Smooth muscle cell (in vitro differentiated cells): ENCODE measurements at regions not wholly inside any gene's neighbourhood (a gene's known extent, or its start where the extent isn't known, plus 50 kb on each side); places are given as distances from the start of the nearest gene placed in this dataset.

Experiments used
- DNase-seq: peaks from one replicate; lab custom pipeline; 2025; ENCODE audit not compliant: unreplicated experiment; lab: John Stamatoyannopoulos, UW
- H2AFZ ChIP-seq: fragments of 200-600 bp; sonication (generic); 2 replicates; pipeline ENCODE4 v1.6.0; 2016; ENCODE audit warnings: antibody characterized with exemption, low read depth, mild to moderate bottlenecking
- H3F3A ChIP-seq: fragments of 200-600 bp; sonication (generic); 2 replicates; pipeline ENCODE4 v1.6.0; 2017; ENCODE audit warnings: antibody characterized with exemption, low read depth
- H3K27ac ChIP-seq: fragments of 200-600 bp; sonication (generic); 2 replicates; pipeline ENCODE4 v1.5.1; 2016; ENCODE audit warnings: low read depth, mild to moderate bottlenecking
- H3K27me3 ChIP-seq: fragments of 200-600 bp; sonication (generic); 2 replicates; pipeline ENCODE4 v1.6.1; 2016; ENCODE audit warnings: low read depth, mild to moderate bottlenecking
- H3K36me3 ChIP-seq: fragments of 200-600 bp; sonication (generic); 2 replicates; pipeline ENCODE4 v1.5.1; 2016; ENCODE audit warnings: low read depth
- H3K4me1 ChIP-seq: fragments of 200-600 bp; sonication (generic); 2 replicates; pipeline ENCODE4 v1.5.1; 2016; ENCODE audit warnings: low read depth
- H3K4me2 ChIP-seq: fragments of 200-600 bp; sonication (generic); 2 replicates; pipeline ENCODE4 v1.6.0; 2016; ENCODE audit warnings: mild to moderate bottlenecking
- H3K4me3 ChIP-seq: fragments of 200-600 bp; sonication (generic); 2 replicates; pipeline ENCODE4 v1.5.1; 2016; ENCODE audit warnings: mild to moderate bottlenecking
- H3K79me2 ChIP-seq: fragments of 200-600 bp; sonication (generic); 2 replicates; pipeline ENCODE4 v1.6.0; 2016; ENCODE audit warnings: low read depth, mild to moderate bottlenecking
- H3K9ac ChIP-seq: fragments of 200-600 bp; sonication (generic); 2 replicates; pipeline ENCODE4 v1.6.0; 2016; ENCODE audit warnings: low read depth
- H3K9me3 ChIP-seq: fragments of 200-600 bp; sonication (generic); replicated peaks from 2 replicates; pipeline ENCODE4 v1.5.1; 2016; ENCODE audit warnings: low read depth
- H4K20me1 ChIP-seq: fragments of 200-600 bp; sonication (generic); 2 replicates; pipeline ENCODE4 v1.6.0; 2016; ENCODE audit warnings: low read depth
- CTCF ChIP-seq: fragments of 200-600 bp; sonication (generic); IDR thresholded peaks from 2 replicates; pipeline ENCODE4 v1.5.1; 2017; ENCODE audit warnings: borderline replicate concordance, mild to moderate bottlenecking, antibody characterized with exemption; ENCODE audit not compliant: insufficient read depth, poor library complexity, severe bottlenecking
- WGBS: methylation state at CpG from one replicate; pipeline ENCODE4 v1.1.7; 2016; ENCODE audit warnings: low lambda C conversion rate; 5-methylcytosine and 5-hydroxymethylcytosine counted together

- no peaks in the 10 kb centered on the region for H3K4me1 ChIP-seq
- no peak for DNase-seq
- TF ChIP-seq CTCF = no peak
- H3K79me2 ChIP-seq = no peaks in the 10 kb centered on the region
- no peak overlapping the region for H2AFZ ChIP-seq
- no peaks in the 10 kb centered on the region for H3K36me3 ChIP-seq
- H3K4me3 ChIP-seq = no peak overlapping the region
- no peaks in the 10 kb centered on the region for H3K9me3 ChIP-seq
- no peak overlapping the region for H3K4me2 ChIP-seq
- WGBS = 54% methylated on average over 5 of the region's 5 CpGs
- no peak overlapping the region for H3K27ac ChIP-seq
- no peaks in the 10 kb centered on the region for H3F3A ChIP-seq
- no peaks in the 10 kb centered on the region for H3K27me3 ChIP-seq
- H4K20me1 ChIP-seq = no peaks in the 10 kb centered on the region
- H3K9ac ChIP-seq = no peak overlapping the region
These were observed 210.7 kb upstream of the EOLA2 start for GRCh38 chrX:150148749-150149672.

DNA sequence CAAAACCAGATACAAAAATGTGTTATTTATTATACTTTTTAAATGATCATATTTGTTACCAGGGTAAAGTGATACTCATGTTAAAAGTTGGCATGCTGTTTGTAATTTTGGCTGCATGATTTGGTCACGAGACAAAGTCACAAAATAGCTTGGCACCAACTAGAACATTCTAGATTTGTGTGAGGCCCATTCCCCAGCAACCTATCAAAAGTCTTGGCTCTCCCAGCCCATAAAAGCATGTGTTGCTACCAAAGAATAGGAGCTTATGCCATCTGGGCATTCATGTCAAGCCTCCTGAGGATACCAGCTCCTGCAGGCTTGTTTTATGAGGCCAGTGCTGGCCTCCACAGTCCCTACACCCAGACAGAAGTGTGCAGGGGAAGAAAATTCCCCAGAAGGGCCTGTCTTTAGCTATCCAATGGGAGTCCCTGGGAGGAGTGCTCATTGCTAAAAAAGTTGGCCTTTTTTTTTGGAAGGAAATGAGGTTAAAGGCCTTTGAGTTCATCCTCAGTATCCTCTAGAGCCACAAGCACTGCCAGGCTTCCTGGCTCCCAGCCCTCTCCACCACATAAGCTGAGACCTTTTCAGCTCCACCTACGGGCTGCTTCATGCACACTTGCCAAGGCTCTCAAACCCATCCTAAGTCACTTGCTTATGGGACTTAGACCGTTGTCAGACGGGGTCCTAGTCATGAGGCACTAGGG lies 211.9 kb upstream of the EOLA2 start:
- Histone ChIP-seq H3K4me1 (no peaks in the 10 kb centered on the region), H3K4me2 (no peak overlapping the region), H3F3A (no peaks in the 10 kb centered on the region), H3K79me2 (no peaks in the 10 kb centered on the region), H2AFZ (no peak overlapping the region), H3K9ac (no peak overlapping the region), H3K36me3 (no peaks in the 10 kb centered on the region), H3K27me3 (no peaks in the 10 kb centered on the region), H3K27ac (no peak overlapping the region), H3K4me3 (no peak overlapping the region), H4K20me1 (no peaks in the 10 kb centered on the region), H3K9me3 (no peaks in the 10 kb centered on the region)
- DNase-seq = no peak
- TF ChIP-seq CTCF = no peak
- 63% methylated on average over 4 of the region's 4 CpGs for WGBS

- no peaks in the 10 kb centered on the region for H3K9me3 ChIP-seq
- no peaks in the 10 kb centered on the region for H4K20me1 ChIP-seq
- H3K27ac ChIP-seq = no peak overlapping the region
- 85% methylated on average over 2 of the region's 2 CpGs for WGBS
- no peaks in the 10 kb centered on the region for H3K27me3 ChIP-seq
- H3K4me3 ChIP-seq = no peak overlapping the region
- no peak for TF ChIP-seq CTCF
- no peaks in the 10 kb centered on the region for H3F3A ChIP-seq
- H3K4me1 ChIP-seq = no peaks in the 10 kb centered on the region
- no peak overlapping the region for H2AFZ ChIP-seq
- H3K79me2 ChIP-seq = no peaks in the 10 kb centered on the region
- no peaks in the 10 kb centered on the region for H3K36me3 ChIP-seq
- no peak overlapping the region for H3K9ac ChIP-seq
- H3K4me2 ChIP-seq = no peak overlapping the region
- no peak for DNase-seq
These were observed 212.4 kb upstream of the MAMLD1 start for GRCh38 chrX:150150780-150151125.
